ENCODE measurements at regions not wholly inside any gene's neighbourhood (a gene's known extent, or its start where the extent isn't known, plus 50 kb on each side); places are given as distances from the start of the nearest gene placed in this dataset.

DNA sequence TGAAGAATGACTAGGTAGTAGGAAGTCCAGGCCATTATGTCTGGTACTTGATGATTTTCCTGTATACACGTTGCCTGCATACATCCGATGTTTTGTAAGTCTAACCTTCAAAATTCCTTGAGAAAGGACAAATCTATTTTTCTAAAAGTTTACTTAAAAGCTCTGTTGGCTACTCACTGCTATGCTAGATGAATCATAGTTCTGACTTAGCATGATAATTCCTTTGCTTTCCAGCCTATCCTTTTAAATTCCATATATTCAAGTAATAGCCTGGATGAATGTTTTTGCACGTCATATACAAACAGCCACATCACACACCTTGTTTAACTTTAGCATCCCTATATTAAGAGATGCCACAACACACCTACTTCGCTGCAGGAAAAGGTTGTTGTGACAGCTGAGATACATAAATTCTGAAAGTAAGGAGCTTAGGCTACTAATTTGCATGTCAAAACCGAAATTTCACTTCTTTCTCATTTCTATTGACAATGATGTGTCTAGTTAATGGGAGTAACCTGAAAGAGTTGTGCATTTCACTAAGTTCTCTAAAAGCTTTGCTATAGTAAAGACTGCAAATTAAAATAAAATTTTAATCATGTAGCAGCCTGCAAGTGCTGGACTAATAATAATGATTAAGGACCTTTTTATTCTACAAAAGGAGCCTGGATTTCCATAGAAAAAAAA is 1116.4 kb downstream of the JRKL start:
- H3K23ac ChIP-seq (ENCODE audit: low read length), result no peak overlapping the region
- H3K4ac ChIP-seq (ENCODE audit: low read depth, low read length), result no peak overlapping the region
- H3K27me3 ChIP-seq (ENCODE audit: insufficient read depth, low read length, poor library complexity), result no peaks in the 10 kb centered on the region
- no peaks in the 10 kb centered on the region for H3K79me1 ChIP-seq (ENCODE audit: low read length)
- H3K4me3 ChIP-seq (ENCODE audit: low read length), result no peak overlapping the region
- H4K5ac ChIP-seq (ENCODE audit: low read length), result no peak overlapping the region
- H2BK120ac ChIP-seq (ENCODE audit: low read depth, low read length), result no peak overlapping the region
- H2BK5ac ChIP-seq (ENCODE audit: low read length), result no peak overlapping the region
- H3K18ac ChIP-seq (ENCODE audit: low read length), result no peak overlapping the region
- no peak for DNase-seq
- H4K8ac ChIP-seq (ENCODE audit: low read depth, low read length), result no peak overlapping the region
- no peak overlapping the region for H3K4me2 ChIP-seq (ENCODE audit: low read length)
- H3K36me3 ChIP-seq (ENCODE audit: control insufficient read depth, insufficient read depth, low read length), result no peaks in the 10 kb centered on the region
- H3K56ac ChIP-seq (ENCODE audit: low read length), result no peak overlapping the region
- no peaks in the 10 kb centered on the region for H3K4me1 ChIP-seq (ENCODE audit: control insufficient read depth, low read depth, low read length)
- WGBS (ENCODE audit: extremely low coverage, insufficient coverage, low lambda C conversion rate), result no CpG with 5 or more reads among the region's 5 CpGs
- H3K9ac ChIP-seq (ENCODE audit: low read length), result no peak overlapping the region
- no peak overlapping the region for H2AK5ac ChIP-seq (ENCODE audit: low read length)
- H2BK15ac ChIP-seq (replicated peaks; ENCODE audit: low read depth), result no peak overlapping the region
- H3K27ac ChIP-seq (ENCODE audit: low read depth, low read length), result no peak overlapping the region
- H3K79me2 ChIP-seq (ENCODE audit: control insufficient read depth, insufficient read depth, low read length), result no peaks in the 10 kb centered on the region

DNA sequence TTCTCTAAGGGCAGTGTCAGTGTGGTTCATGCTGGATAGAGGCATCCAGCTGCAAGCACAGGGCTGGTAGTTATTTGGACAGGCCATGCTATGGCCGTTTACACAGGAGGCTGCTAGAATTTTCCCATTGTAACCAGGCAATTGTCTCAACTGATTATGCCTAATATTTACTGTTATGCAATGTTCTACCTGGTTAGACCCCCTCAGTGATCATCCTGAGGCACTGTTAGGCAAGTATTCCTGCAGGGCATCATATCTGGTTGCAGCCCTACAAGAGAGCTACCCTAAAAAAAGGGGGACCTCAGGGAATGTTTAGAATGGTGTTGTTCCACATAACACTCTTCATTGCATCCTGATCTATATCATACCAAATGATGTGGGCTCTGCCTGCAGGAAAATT is 1124.6 kb downstream of the JRKL start:
- DNase-seq, result no peak
- Histone ChIP-seq H3K4ac (ENCODE audit: low read depth, low read length) (no peak overlapping the region), H3K23ac (ENCODE audit: low read length) (no peak overlapping the region), H3K4me1 (ENCODE audit: control insufficient read depth, low read depth, low read length) (no peaks in the 10 kb centered on the region), H2AK5ac (ENCODE audit: low read length) (no peak overlapping the region), H3K4me2 (ENCODE audit: low read length) (no peak overlapping the region), H3K9ac (ENCODE audit: low read length) (no peak overlapping the region), H3K4me3 (ENCODE audit: low read length) (no peak overlapping the region), H3K79me2 (ENCODE audit: control insufficient read depth, insufficient read depth, low read length) (no peaks in the 10 kb centered on the region), H2BK120ac (ENCODE audit: low read depth, low read length) (no peak overlapping the region), H3K27me3 (ENCODE audit: insufficient read depth, low read length, poor library complexity) (no peaks in the 10 kb centered on the region), H2BK15ac (replicated peaks; ENCODE audit: low read depth) (no peak overlapping the region), H3K27ac (ENCODE audit: low read depth, low read length) (no peak overlapping the region), H3K56ac (ENCODE audit: low read length) (no peak overlapping the region), H3K18ac (ENCODE audit: low read length) (no peak overlapping the region), H4K8ac (ENCODE audit: low read depth, low read length) (no peak overlapping the region), H3K79me1 (ENCODE audit: low read length) (no peaks in the 10 kb centered on the region), H2BK5ac (ENCODE audit: low read length) (no peak overlapping the region), H4K5ac (ENCODE audit: low read length) (no peak overlapping the region), H3K36me3 (ENCODE audit: control insufficient read depth, insufficient read depth, low read length) (no peaks in the 10 kb centered on the region)
- no CpG with 5 or more reads among the region's 1 CpG for WGBS (ENCODE audit: extremely low coverage, insufficient coverage, low lambda C conversion rate)

GRCh38 chr11:97516688-97517087 is 1126.9 kb downstream of the JRKL start:
- Histone ChIP-seq H3K36me3 (ENCODE audit: control insufficient read depth, insufficient read depth, low read length) (no peaks in the 10 kb centered on the region), H3K79me1 (ENCODE audit: low read length) (no peaks in the 10 kb centered on the region), H3K56ac (ENCODE audit: low read length) (no peak overlapping the region), H3K4ac (ENCODE audit: low read depth, low read length) (no peak overlapping the region), H3K27ac (ENCODE audit: low read depth, low read length) (no peak overlapping the region), H3K18ac (ENCODE audit: low read length) (no peak overlapping the region), H4K5ac (ENCODE audit: low read length) (no peak overlapping the region), H3K9ac (ENCODE audit: low read length) (no peak overlapping the region), H3K79me2 (ENCODE audit: control insufficient read depth, insufficient read depth, low read length) (no peaks in the 10 kb centered on the region), H2AK5ac (ENCODE audit: low read length) (no peak overlapping the region), H3K4me2 (ENCODE audit: low read length) (no peak overlapping the region), H4K8ac (ENCODE audit: low read depth, low read length) (no peak overlapping the region), H2BK15ac (replicated peaks; ENCODE audit: low read depth) (no peak overlapping the region), H3K4me1 (ENCODE audit: control insufficient read depth, low read depth, low read length) (no peaks in the 10 kb centered on the region), H2BK120ac (ENCODE audit: low read depth, low read length) (no peak overlapping the region), H3K23ac (ENCODE audit: low read length) (no peak overlapping the region), H3K4me3 (ENCODE audit: low read length) (no peak overlapping the region), H2BK5ac (ENCODE audit: low read length) (no peak overlapping the region), H3K27me3 (ENCODE audit: insufficient read depth, low read length, poor library complexity) (no peaks in the 10 kb centered on the region)
- no CpG with 5 or more reads among the region's 3 CpGs for WGBS (ENCODE audit: extremely low coverage, insufficient coverage, low lambda C conversion rate)
- DNase-seq, result no peak

- Histone ChIP-seq H3K56ac (ENCODE audit: low read length) (no peak overlapping the region), H4K8ac (ENCODE audit: low read depth, low read length) (no peak overlapping the region), H3K18ac (ENCODE audit: low read length) (no peak overlapping the region), H3K27ac (ENCODE audit: low read depth, low read length) (no peak overlapping the region), H4K5ac (ENCODE audit: low read length) (no peak overlapping the region), H2BK5ac (ENCODE audit: low read length) (no peak overlapping the region), H3K79me1 (ENCODE audit: low read length) (no peaks in the 10 kb centered on the region), H2BK120ac (ENCODE audit: low read depth, low read length) (no peak overlapping the region), H3K4me3 (ENCODE audit: low read length) (no peak overlapping the region), H2BK15ac (replicated peaks; ENCODE audit: low read depth) (no peak overlapping the region), H3K79me2 (ENCODE audit: control insufficient read depth, insufficient read depth, low read length) (no peaks in the 10 kb centered on the region), H3K9ac (ENCODE audit: low read length) (no peak overlapping the region), H3K23ac (ENCODE audit: low read length) (no peak overlapping the region), H2AK5ac (ENCODE audit: low read length) (no peak overlapping the region), H3K4me2 (ENCODE audit: low read length) (no peak overlapping the region), H3K4ac (ENCODE audit: low read depth, low read length) (no peak overlapping the region), H3K36me3 (ENCODE audit: control insufficient read depth, insufficient read depth, low read length) (no peaks in the 10 kb centered on the region), H3K27me3 (ENCODE audit: insufficient read depth, low read length, poor library complexity) (no peaks in the 10 kb centered on the region), H3K4me1 (ENCODE audit: control insufficient read depth, low read depth, low read length) (no peaks in the 10 kb centered on the region)
- no CpG with 5 or more reads among the region's 2 CpGs for WGBS (ENCODE audit: extremely low coverage, insufficient coverage, low lambda C conversion rate)
- no peak for DNase-seq
These were observed 1135.5 kb downstream of the JRKL start for GRCh38 chr11:97525273-97525672.

DNA sequence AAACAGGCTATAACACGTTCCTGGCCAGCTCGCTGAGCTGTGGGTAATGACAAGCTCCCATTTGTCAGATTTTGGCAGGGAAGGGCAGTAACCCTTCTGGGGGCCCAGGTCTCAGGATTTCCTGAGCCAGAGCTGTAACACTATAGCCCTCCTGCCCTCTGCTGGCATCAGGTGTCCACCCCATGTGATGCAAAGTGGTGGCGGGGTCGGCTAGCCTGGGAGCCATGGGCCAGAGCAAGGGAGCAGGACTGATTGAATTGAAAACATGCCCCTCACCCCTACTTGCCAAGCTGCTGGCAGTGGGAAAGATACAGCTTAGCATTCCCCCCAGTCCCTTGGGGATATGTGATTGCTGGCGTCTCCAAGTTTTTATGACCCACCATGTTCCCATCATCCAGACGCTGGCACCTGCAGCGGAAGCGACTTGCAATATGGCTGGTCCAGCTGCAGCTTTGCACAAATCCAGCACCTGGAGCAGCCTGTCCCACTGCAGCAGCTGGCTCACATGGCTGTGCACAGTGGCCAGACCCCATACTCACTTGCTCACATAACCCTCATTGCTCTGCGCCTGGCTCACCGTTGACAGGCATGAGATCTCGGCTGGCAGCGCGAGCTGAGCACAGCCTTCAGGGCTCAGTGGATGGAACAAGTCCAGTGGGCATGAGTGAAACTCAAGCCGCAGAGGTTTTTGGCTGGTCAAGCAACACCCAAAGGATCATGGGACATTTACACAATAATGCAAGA is 1147.8 kb downstream of the JRKL start:
- Histone ChIP-seq H3K4ac (ENCODE audit: low read depth, low read length) (no peak overlapping the region), H3K4me3 (ENCODE audit: low read length) (no peak overlapping the region), H3K27me3 (ENCODE audit: insufficient read depth, low read length, poor library complexity) (no peaks in the 10 kb centered on the region), H3K4me1 (ENCODE audit: control insufficient read depth, low read depth, low read length) (no peaks in the 10 kb centered on the region), H3K56ac (ENCODE audit: low read length) (no peak overlapping the region), H2AK5ac (ENCODE audit: low read length) (no peak overlapping the region), H2BK5ac (ENCODE audit: low read length) (no peak overlapping the region), H4K8ac (ENCODE audit: low read depth, low read length) (no peak overlapping the region), H3K9ac (ENCODE audit: low read length) (no peak overlapping the region), H3K4me2 (ENCODE audit: low read length) (no peak overlapping the region), H3K18ac (ENCODE audit: low read length) (no peak overlapping the region), H2BK15ac (replicated peaks; ENCODE audit: low read depth) (no peak overlapping the region), H3K79me2 (ENCODE audit: control insufficient read depth, insufficient read depth, low read length) (no peaks in the 10 kb centered on the region), H3K36me3 (ENCODE audit: control insufficient read depth, insufficient read depth, low read length) (no peaks in the 10 kb centered on the region), H3K27ac (ENCODE audit: low read depth, low read length) (no peak overlapping the region), H4K5ac (ENCODE audit: low read length) (no peak overlapping the region), H3K23ac (ENCODE audit: low read length) (no peak overlapping the region), H3K79me1 (ENCODE audit: low read length) (no peaks in the 10 kb centered on the region), H2BK120ac (ENCODE audit: low read depth, low read length) (no peak overlapping the region)
- no peak for DNase-seq
- no CpG with 5 or more reads among the region's 14 CpGs for WGBS (ENCODE audit: extremely low coverage, insufficient coverage, low lambda C conversion rate)

DNA sequence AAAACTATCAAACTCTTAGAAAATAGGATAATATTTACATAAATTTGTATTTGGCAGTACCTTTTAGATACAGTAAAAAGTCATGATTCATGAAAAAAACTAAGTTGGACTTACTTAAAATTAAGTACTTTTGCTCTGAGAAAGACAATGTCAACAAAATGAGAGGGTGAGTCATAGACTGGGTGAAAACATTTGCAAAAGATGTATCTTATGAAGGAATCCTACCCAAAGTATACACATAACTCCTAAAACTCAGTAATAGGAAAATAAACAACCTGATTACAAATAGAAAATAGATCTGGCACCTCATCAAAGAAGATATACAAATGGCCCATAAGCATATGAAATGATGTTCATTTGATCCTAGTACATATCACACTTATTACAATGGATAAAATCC is 1154.6 kb downstream of the JRKL start:
- H3K56ac ChIP-seq (ENCODE audit: low read length), result no peak overlapping the region
- no peak overlapping the region for H2BK5ac ChIP-seq (ENCODE audit: low read length)
- no peak overlapping the region for H2AK5ac ChIP-seq (ENCODE audit: low read length)
- no peak overlapping the region for H3K18ac ChIP-seq (ENCODE audit: low read length)
- H2BK120ac ChIP-seq (ENCODE audit: low read depth, low read length), result no peak overlapping the region
- no peak overlapping the region for H3K27ac ChIP-seq (ENCODE audit: low read depth, low read length)
- no peak overlapping the region for H3K23ac ChIP-seq (ENCODE audit: low read length)
- no peak overlapping the region for H3K4ac ChIP-seq (ENCODE audit: low read depth, low read length)
- H4K8ac ChIP-seq (ENCODE audit: low read depth, low read length), result no peak overlapping the region
- no peak overlapping the region for H4K5ac ChIP-seq (ENCODE audit: low read length)
- no peaks in the 10 kb centered on the region for H3K27me3 ChIP-seq (ENCODE audit: insufficient read depth, low read length, poor library complexity)
- no peak for DNase-seq
- no peaks in the 10 kb centered on the region for H3K79me2 ChIP-seq (ENCODE audit: control insufficient read depth, insufficient read depth, low read length)
- H3K36me3 ChIP-seq (ENCODE audit: control insufficient read depth, insufficient read depth, low read length), result no peaks in the 10 kb centered on the region
- H3K9ac ChIP-seq (ENCODE audit: low read length), result no peak overlapping the region
- H2BK15ac ChIP-seq (replicated peaks; ENCODE audit: low read depth), result no peak overlapping the region
- no peak overlapping the region for H3K4me2 ChIP-seq (ENCODE audit: low read length)
- no peak overlapping the region for H3K4me3 ChIP-seq (ENCODE audit: low read length)
- H3K79me1 ChIP-seq (ENCODE audit: low read length), result no peaks in the 10 kb centered on the region
- no peaks in the 10 kb centered on the region for H3K4me1 ChIP-seq (ENCODE audit: control insufficient read depth, low read depth, low read length)

Measured in mesendoderm (in vitro differentiated cells).